ENCODE measurements at regions not wholly inside any gene's neighbourhood (a gene's known extent, or its start where the extent isn't known, plus 50 kb on each side); places are given as distances from the start of the nearest gene placed in this dataset.

DNA sequence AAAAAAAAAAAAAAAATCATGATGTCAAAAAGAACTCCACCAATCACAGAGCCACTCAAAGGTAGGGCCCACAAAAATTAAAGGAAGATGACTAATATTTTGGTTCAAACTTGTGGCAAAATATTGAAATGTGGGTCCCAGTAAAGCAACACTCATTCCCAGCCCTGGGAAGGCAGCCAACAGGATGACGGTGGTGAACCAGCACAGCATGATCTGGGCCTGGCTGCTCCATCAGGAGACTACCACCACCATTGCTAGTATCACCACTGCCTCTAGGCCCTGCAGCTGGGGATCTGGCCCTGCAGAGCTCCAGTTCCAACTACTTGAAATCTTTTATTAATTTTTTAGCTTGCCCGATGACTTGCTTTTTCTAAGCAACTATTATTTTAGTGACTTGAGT, 206.8 kb upstream of the ITGA1 start:
- Histone ChIP-seq H3K27me3 (no peaks in the 10 kb centered on the region), H3K27ac (no peak overlapping the region), H3K36me3 (no peaks in the 10 kb centered on the region), H3K9me3 (peaks cover 0 to 3% of the 10 kb centered on the region in 2 donors), H3K4me1 (no peaks in the 10 kb centered on the region), H3K4me3 (no peak overlapping the region)
- intact Hi-C loops (cut with DNase I; ENCODE audit: low total_unique reads), result no loop called here
- TF ChIP-seq, protein P1, sequence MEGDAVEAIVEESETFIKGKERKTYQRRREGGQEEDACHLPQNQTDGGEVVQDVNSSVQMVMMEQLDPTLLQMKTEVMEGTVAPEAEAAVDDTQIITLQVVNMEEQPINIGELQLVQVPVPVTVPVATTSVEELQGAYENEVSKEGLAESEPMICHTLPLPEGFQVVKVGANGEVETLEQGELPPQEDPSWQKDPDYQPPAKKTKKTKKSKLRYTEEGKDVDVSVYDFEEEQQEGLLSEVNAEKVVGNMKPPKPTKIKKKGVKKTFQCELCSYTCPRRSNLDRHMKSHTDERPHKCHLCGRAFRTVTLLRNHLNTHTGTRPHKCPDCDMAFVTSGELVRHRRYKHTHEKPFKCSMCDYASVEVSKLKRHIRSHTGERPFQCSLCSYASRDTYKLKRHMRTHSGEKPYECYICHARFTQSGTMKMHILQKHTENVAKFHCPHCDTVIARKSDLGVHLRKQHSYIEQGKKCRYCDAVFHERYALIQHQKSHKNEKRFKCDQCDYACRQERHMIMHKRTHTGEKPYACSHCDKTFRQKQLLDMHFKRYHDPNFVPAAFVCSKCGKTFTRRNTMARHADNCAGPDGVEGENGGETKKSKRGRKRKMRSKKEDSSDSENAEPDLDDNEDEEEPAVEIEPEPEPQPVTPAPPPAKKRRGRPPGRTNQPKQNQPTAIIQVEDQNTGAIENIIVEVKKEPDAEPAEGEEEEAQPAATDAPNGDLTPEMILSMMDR (IDR thresholded peaks at IDR 0.05), result no peak
- TF ChIP-seq POLR2AphosphoS5 (IDR thresholded peaks at IDR 0.05) (no peak), POLR2A (IDR thresholded peaks at IDR 0.05) (no peak)
- DNase-seq (ENCODE audit: low spot score in 2 of 2), result no peak

DNA sequence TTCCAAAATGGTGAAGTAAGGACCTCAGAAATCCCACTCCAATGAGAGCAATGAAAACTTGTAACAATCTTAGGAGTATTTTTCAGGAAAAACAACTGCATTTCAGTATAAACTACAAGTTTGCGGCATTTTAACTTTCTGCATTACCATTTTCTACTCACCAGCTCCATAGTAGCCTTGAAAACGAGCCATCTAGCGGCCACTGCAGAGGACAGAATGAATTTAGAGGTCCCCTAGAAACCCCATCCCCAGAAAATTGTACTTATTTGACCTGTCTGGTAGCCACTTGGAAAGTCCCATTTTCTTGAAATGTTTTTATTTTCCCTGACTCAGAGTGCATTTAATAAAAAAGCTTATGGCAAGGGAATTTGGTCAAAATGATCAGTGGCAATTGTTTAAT, 205.4 kb upstream of the ITGA1 start:
- H3K9me3 ChIP-seq, result peaks cover 0 to 3% of the 10 kb centered on the region in 2 donors
- no peak overlapping the region for H3K4me3 ChIP-seq
- no peak for DNase-seq (ENCODE audit: low spot score in 2 of 2)
- TF ChIP-seq, protein P1 (IDR thresholded peaks at IDR 0.05), result no peak
- TF ChIP-seq POLR2AphosphoS5 (IDR thresholded peaks at IDR 0.05) (no peak), POLR2A (IDR thresholded peaks at IDR 0.05) (no peak)
- H3K4me1 ChIP-seq, result no peaks in the 10 kb centered on the region
- H3K27ac ChIP-seq, result no peak overlapping the region
- intact Hi-C loops (cut with DNase I; ENCODE audit: low total_unique reads), result no loop called here
- no peaks in the 10 kb centered on the region for H3K27me3 ChIP-seq
- no peaks in the 10 kb centered on the region for H3K36me3 ChIP-seq

DNA sequence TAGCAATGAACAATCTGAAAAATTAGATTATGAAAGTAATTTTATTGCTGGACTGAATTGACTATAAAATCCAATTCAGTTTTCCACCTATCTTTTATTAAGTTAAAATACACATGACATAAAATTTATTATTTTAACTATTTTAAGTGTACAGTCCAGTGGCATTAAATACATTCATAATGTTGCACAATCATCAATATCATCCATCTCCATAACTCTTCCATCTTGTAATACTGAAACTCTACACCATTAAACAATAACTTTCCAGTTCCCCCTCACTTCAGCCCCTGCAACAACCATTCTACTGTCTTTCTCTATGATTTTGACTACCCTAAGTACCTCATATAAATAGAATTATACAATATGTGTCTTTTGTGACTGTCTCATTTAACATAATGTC, 200.6 kb upstream of the ITGA1 start:
- TF ChIP-seq, protein P1 (IDR thresholded peaks at IDR 0.05), result no peak
- TF ChIP-seq POLR2A (IDR thresholded peaks at IDR 0.05) (no peak), POLR2AphosphoS5 (IDR thresholded peaks at IDR 0.05) (no peak)
- intact Hi-C loops (cut with DNase I; ENCODE audit: low total_unique reads), result no loop called here

DNA sequence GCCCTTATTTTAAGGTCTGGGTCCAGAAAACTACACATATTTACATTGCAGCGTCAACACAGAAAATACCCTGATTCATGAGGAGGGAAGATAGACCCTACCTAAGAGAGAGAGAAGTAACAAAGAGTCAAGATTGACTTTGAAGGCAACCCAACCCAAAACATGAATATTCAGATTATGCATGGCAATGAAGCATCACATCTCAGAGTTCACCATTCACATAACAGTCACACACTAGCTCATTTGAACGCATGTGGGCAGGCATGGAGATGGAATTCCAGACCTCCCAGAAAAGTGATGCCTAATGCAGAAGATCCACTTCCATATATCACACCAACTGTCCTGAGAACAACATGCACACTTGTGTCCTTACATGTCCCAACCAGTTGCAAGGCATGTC, 190.1 kb upstream of the ITGA1 start:
- Histone ChIP-seq H3K27ac (no peak overlapping the region), H3K4me1 (no peaks in the 10 kb centered on the region), H3K9me3 (no peaks in the 10 kb centered on the region), H3K36me3 (no peaks in the 10 kb centered on the region), H3K27me3 (no peaks in the 10 kb centered on the region), H3K4me3 (no peak overlapping the region)
- DNase-seq (ENCODE audit: low spot score in 2 of 2), result no peak
- intact Hi-C loops (cut with DNase I; ENCODE audit: low total_unique reads), result no loop called here
- no peak for TF ChIP-seq POLR2A (IDR thresholded peaks at IDR 0.05)
- TF ChIP-seq, protein P1 (IDR thresholded peaks at IDR 0.05), result no peak
- TF ChIP-seq POLR2AphosphoS5 (IDR thresholded peaks at IDR 0.05), result no peak

More for the DNA sequence above, 200.6 kb upstream of the ITGA1 start:
- H3K27ac ChIP-seq, result no peak overlapping the region
- H3K27me3 ChIP-seq, result no peaks in the 10 kb centered on the region
- H3K4me1 ChIP-seq, result no peaks in the 10 kb centered on the region
- DNase-seq (ENCODE audit: low spot score in 2 of 2), result no peak
- H3K9me3 ChIP-seq, result peaks cover 0 to 3% of the 10 kb centered on the region in 2 donors
- no peak overlapping the region for H3K4me3 ChIP-seq
- H3K36me3 ChIP-seq, result no peaks in the 10 kb centered on the region

DNA sequence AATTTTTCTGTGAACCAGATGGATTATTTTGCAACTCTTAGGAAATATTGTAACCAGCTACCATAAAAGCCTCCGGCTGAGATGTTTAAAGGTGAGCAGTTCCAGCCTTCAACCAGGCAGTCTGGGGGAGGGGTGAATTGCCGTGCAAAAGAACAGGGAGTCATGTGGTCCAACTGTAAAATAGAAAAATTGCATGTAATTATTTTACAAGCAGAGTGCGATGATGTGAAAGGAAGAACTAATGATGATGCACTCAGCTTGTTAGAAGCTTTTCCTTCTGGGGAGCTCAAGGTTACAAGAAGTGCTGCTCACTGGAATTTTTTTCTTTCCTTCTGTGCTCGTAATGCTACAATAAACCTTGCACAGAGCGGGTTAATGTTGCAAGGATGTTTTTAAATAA, 188.7 kb upstream of the ITGA1 start:
- intact Hi-C loops (cut with DNase I; ENCODE audit: low total_unique reads), result no loop called here
- no peak for DNase-seq (ENCODE audit: low spot score in 2 of 2)
- H3K4me1 ChIP-seq, result no peaks in the 10 kb centered on the region
- H3K27ac ChIP-seq, result no peak overlapping the region
- no peaks in the 10 kb centered on the region for H3K9me3 ChIP-seq
- no peak overlapping the region for H3K4me3 ChIP-seq
- TF ChIP-seq POLR2A (IDR thresholded peaks at IDR 0.05), result no peak
- TF ChIP-seq POLR2AphosphoS5 (IDR thresholded peaks at IDR 0.05), result no peak
- TF ChIP-seq, protein P1 (IDR thresholded peaks at IDR 0.05), result no peak
- H3K36me3 ChIP-seq, result no peaks in the 10 kb centered on the region
- H3K27me3 ChIP-seq, result no peaks in the 10 kb centered on the region
